ENCODE measurements at regions not wholly inside any gene's neighbourhood (a gene's known extent, or its start where the extent isn't known, plus 50 kb on each side); places are given as distances from the start of the nearest gene placed in this dataset.
A peak's percentile ranks its signal among the peaks of the same experiment; 100 is the strongest.

DNA sequence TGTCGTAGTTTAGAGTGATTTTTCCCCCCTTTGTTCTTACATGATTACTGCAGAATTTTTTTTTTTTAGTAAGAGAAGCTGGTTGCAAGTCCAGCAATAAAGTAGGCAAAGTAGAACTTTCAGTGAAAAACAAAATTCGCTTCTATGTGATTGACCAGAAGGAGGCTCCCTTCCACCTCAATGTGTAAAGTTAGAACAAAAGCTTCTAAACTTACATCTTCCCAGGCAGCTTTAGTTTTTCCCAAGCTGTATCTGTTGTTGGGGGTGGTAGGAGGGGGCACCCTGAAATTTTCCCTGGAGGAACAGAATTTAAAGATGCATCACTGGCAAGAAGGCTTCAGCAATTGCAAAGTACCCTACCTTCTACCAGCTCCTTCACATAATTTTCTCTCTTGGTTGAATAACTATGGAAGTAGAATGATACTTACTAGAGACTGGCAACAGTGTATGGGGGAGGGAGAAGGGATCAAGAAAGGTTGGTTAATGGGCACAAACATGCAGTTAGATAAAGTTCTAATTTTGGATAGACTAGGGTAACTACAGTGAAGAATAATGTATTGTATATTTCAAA, 87.3 kb upstream of the E2F7 start:
- Histone ChIP-seq H3K4me2 (ENCODE audit: insufficient read depth, insufficient read length, low read length) (no peak overlapping the region), H2BK12ac (ENCODE audit: insufficient read length, low read depth, low read length) (no peak overlapping the region), H2BK120ac (ENCODE audit: low read depth, low read length, poor library complexity, severe bottlenecking) (no peak overlapping the region), H3K27me3 (ENCODE audit: insufficient read depth, low read length) (no peaks in the 10 kb centered on the region), H3K4me1 (ENCODE audit: insufficient read depth, low read length) (no peaks in the 10 kb centered on the region), H3K27ac (ENCODE audit: insufficient read length, low read depth, low read length) (no peak overlapping the region), H3K9me3 (ENCODE audit: control insufficient read depth, low read depth, low read length) (no peaks in the 10 kb centered on the region), H3T11ph (ENCODE audit: low read length) (no peak overlapping the region), H3K79me1 (ENCODE audit: insufficient read depth, low read depth, low read length, poor library complexity, severe bottlenecking) (no peaks in the 10 kb centered on the region), H3K4ac (ENCODE audit: low read depth, low read length) (no peak overlapping the region), H4K20me1 (ENCODE audit: control insufficient read depth, insufficient read depth, insufficient read length) (no peaks in the 10 kb centered on the region), H3K23ac (ENCODE audit: insufficient read length, low read depth, low read length) (no peak overlapping the region), H2AFZ (ENCODE audit: low read length) (no peak overlapping the region), H2BK15ac (ENCODE audit: low read depth, low read length) (no peak overlapping the region), H4K5ac (ENCODE audit: insufficient read length, low read depth, low read length) (no peak overlapping the region), H3K18ac (ENCODE audit: insufficient read length, low read depth, low read length) (no peak overlapping the region), H4K91ac (ENCODE audit: insufficient read length, low read depth, low read length) (no peak overlapping the region), H3K56ac (ENCODE audit: insufficient read length, low read depth, low read length) (no peak overlapping the region), H3K23me2 (ENCODE audit: insufficient read length, low read depth, low read length, poor library complexity, severe bottlenecking) (no peaks in the 10 kb centered on the region), H3K79me2 (ENCODE audit: insufficient read depth, low read length) (no peaks in the 10 kb centered on the region), H3K9ac (ENCODE audit: extremely low read depth, insufficient read length, low read length) (no peak overlapping the region), H4K8ac (replicated peaks; ENCODE audit: insufficient read length, low read depth, low read length) (no peak overlapping the region), H3K14ac (ENCODE audit: insufficient read depth, low read length) (no peak overlapping the region), H2AK5ac (ENCODE audit: insufficient read length, low read length) (no peak overlapping the region), H2BK5ac (ENCODE audit: insufficient read length, low read length) (no peak overlapping the region), H2BK20ac (ENCODE audit: low read depth, low read length, poor library complexity, severe bottlenecking) (no peak overlapping the region)
- DNase-seq, result no peak
- no CpG with 5 or more reads among the region's 2 CpGs for WGBS (ENCODE audit: extremely low coverage, insufficient read length, low lambda C conversion rate)
- Mint-ChIP-seq H3K9me3 (peaks cover 0 to 6% of the 10 kb centered on the region in 2 experiments; a peak in 1 of 5 replicates), H3K4me1 (peaks cover 6 to 7% of the 10 kb centered on the region in 2 experiments), H3K27ac (peak overlapping the region in 2 of 3 experiments; percentile 35 to 57; a peak in 2 of 7 replicates), H3K4me3 (no peak overlapping the region), H3K36me3 (ENCODE audit: insufficient read depth in 1 of 3, low read depth in 3 of 3) (peaks cover 0 to 7% (median 0%) of the 10 kb centered on the region in 3 experiments; a peak in 2 of 7 replicates), H3K27me3 (ENCODE audit: low read depth) (no peaks in the 10 kb centered on the region)
- TF ChIP-seq CTCF (conservative IDR thresholded peaks at IDR 0.05), result peak; percentile 76
